H1 (cell line): ENCODE measurements at regions not wholly inside any gene's neighbourhood (a gene's known extent, or its start where the extent isn't known, plus 50 kb on each side); places are given as distances from the start of the nearest gene placed in this dataset.

ENCODE experiments used
- CTCF ChIA-PET: fragments of 300-600 bp; sonication (Branson Sonifier 250); formaldehyde crosslinking; loops from one replicate; lab custom pipeline; 2021; ENCODE audit not compliant: partially characterized antibody; lab: Charles Lee
- POLR2A ChIA-PET: fragments of 300-600 bp; sonication (Branson Sonifier 250); formaldehyde crosslinking; loops from one replicate; lab custom pipeline; 2021; ENCODE audit warnings: inconsistent platforms; ENCODE audit not compliant: partially characterized antibody; lab: Charles Lee
- DNase-seq, 2 experiments: peaks; one replicate each; pipeline versions ENCODE4 v3.0.0 to v3.0.0-alpha.2; 2010 to 2022; ENCODE audit warnings: low spot score in 2 of 2, low read depth in 1 of 2, mixed read lengths in 1 of 2
- FAIRE-seq: peaks from 2 replicates; lab custom pipeline; 2011; peaks lifted over from hg19 to GRCh38; lab: Jason Lieb, UNC
- H2AFZ ChIP-seq: 2 replicates; pipeline ENCODE4 v1.8.1; 2012; ENCODE audit warnings: low read length, inconsistent platforms
- H2AK5ac ChIP-seq: 2 replicates; pipeline ENCODE4 v1.6.1; 2013; ENCODE audit warnings: low read depth, low read length
- H2BK120ac ChIP-seq: replicated peaks from 2 replicates; pipeline ENCODE3; 2013; ENCODE audit warnings: low read depth, low read length, inconsistent platforms
- H2BK12ac ChIP-seq: 2 replicates; pipeline ENCODE4 v1.6.1; 2013; ENCODE audit warnings: low read depth, low read length
- H2BK15ac ChIP-seq: 2 replicates; pipeline ENCODE4 v1.6.1; 2013; ENCODE audit warnings: low read length
- H2BK20ac ChIP-seq: 2 replicates; pipeline ENCODE4 v1.6.1; 2013; ENCODE audit warnings: low read length
- H2BK5ac ChIP-seq: 2 replicates; pipeline ENCODE4 v1.6.1; 2013; ENCODE audit warnings: low read depth, low read length
- H3K14ac ChIP-seq: 2 replicates; pipeline ENCODE4 v1.6.1; 2013; ENCODE audit warnings: inconsistent platforms; ENCODE audit not compliant: insufficient read length
- H3K18ac ChIP-seq: 2 replicates; pipeline ENCODE4 v1.6.1; 2013; ENCODE audit warnings: low read length; ENCODE audit errors: extremely low read depth
- H3K23ac ChIP-seq: 2 replicates; pipeline ENCODE4 v1.6.1; 2013; ENCODE audit warnings: inconsistent platforms; ENCODE audit not compliant: insufficient read length
- H3K23me2 ChIP-seq: 2 replicates; pipeline ENCODE4 v1.6.1; 2013; ENCODE audit warnings: low read depth, low read length
- H3K27ac ChIP-seq: 2 replicates; pipeline ENCODE4 v1.6.1; 2011; ENCODE audit warnings: low read depth, low read length, inconsistent platforms
- H3K27me3 ChIP-seq, 4 experiments: replicated peaks in 1 of 4; 1 replicate in 1 of 4; 2 replicates in 3 of 4; pipeline versions ENCODE4 v1.6.1 to v1.8.1; 2011 to 2013; ENCODE audit warnings: low read length in 3 of 4, mild to moderate bottlenecking in 3 of 4, inconsistent platforms in 2 of 4, mixed read lengths in 2 of 4, moderate library complexity in 1 of 4; ENCODE audit not compliant: control insufficient read depth in 3 of 4, insufficient read depth in 3 of 4; ENCODE audit errors: extremely low read depth in 1 of 4
- H3K36me3 ChIP-seq, 4 experiments: 2 replicates each; pipeline versions ENCODE4 v1.6.1 to v1.8.1; 2011 to 2013; ENCODE audit warnings: mild to moderate bottlenecking in 4 of 4, low read length in 3 of 4, moderate library complexity in 2 of 4, control low read depth in 1 of 4, inconsistent platforms in 1 of 4; ENCODE audit not compliant: insufficient read depth in 4 of 4, control insufficient read depth in 2 of 4
- H3K4ac ChIP-seq: replicated peaks from 2 replicates; pipeline ENCODE3; 2013; ENCODE audit warnings: low read length, low read depth, mixed read lengths, inconsistent platforms; ENCODE audit not compliant: insufficient read length
- H3K4me1 ChIP-seq, 4 experiments: replicated peaks in 1 of 4; 1 replicate in 1 of 4; 2 replicates in 3 of 4; pipeline versions ENCODE4 v1.6.1 to v1.8.1; 2011 to 2013; ENCODE audit warnings: low read length in 3 of 4, inconsistent platforms in 2 of 4, mixed read lengths in 1 of 4; ENCODE audit not compliant: insufficient read depth in 4 of 4, control insufficient read depth in 3 of 4
- H3K4me2 ChIP-seq, 2 experiments: 2 replicates each; pipeline versions ENCODE4 v1.6.1 to v1.8.1; 2011 to 2013; ENCODE audit warnings: low read depth in 2 of 2, low read length in 2 of 2, control low read depth in 1 of 2, inconsistent platforms in 1 of 2, mild to moderate bottlenecking in 1 of 2; ENCODE audit not compliant: insufficient read depth in 1 of 2
- H3K4me3 ChIP-seq, 4 experiments: fragments of 200-600, 300-600 bp in 1 of 4; sonication (generic), shearing (Covaris generic), sonication (Bioruptor Twin) in 1 of 4; 2 replicates each; pipeline versions ENCODE4 v1.5.1 to v1.8.1; 2011 to 2016; ENCODE audit warnings: low read length in 4 of 4, low read depth in 3 of 4, control low read depth in 2 of 4, inconsistent platforms in 2 of 4, mild to moderate bottlenecking in 2 of 4, mixed read lengths in 1 of 4, moderate library complexity in 1 of 4; ENCODE audit not compliant: insufficient read depth in 2 of 4; ENCODE audit errors: extremely low read depth in 1 of 4
- H3K56ac ChIP-seq: replicated peaks from 2 replicates; pipeline ENCODE3; 2013; ENCODE audit warnings: low read depth, mild to moderate bottlenecking, mixed read lengths, low read length, inconsistent platforms; ENCODE audit not compliant: insufficient read length
- H3K79me1 ChIP-seq: 2 replicates; pipeline ENCODE4 v1.6.1; 2013; ENCODE audit warnings: low read depth, low read length, control low read depth
- H3K79me2 ChIP-seq, 2 experiments: 2 replicates each; pipeline versions ENCODE4 v1.6.1 to v1.8.1; 2012 to 2013; ENCODE audit warnings: low read length in 2 of 2, mild to moderate bottlenecking in 2 of 2, inconsistent platforms in 1 of 2; ENCODE audit not compliant: insufficient read depth in 2 of 2, control insufficient read depth in 1 of 2
- H3K9ac ChIP-seq, 4 experiments: replicated peaks in 1 of 4; 1 replicate in 1 of 4; 2 replicates in 3 of 4; pipeline versions ENCODE4 v1.6.1 to v1.8.1; 2011 to 2013; ENCODE audit warnings: low read depth in 3 of 4, low read length in 3 of 4, control low read depth in 2 of 4, mild to moderate bottlenecking in 2 of 4, moderate library complexity in 2 of 4, inconsistent platforms in 1 of 4; ENCODE audit errors: extremely low read depth in 1 of 4
- H3K9me3 ChIP-seq, 2 experiments: 2 replicates each; pipeline versions ENCODE4 v1.6.1 to v1.8.1; 2012 to 2013; ENCODE audit warnings: mild to moderate bottlenecking in 2 of 2, moderate library complexity in 2 of 2, control low read depth in 1 of 2, inconsistent platforms in 1 of 2, low read depth in 1 of 2, low read length in 1 of 2, mixed read lengths in 1 of 2; ENCODE audit not compliant: insufficient read depth in 2 of 2
- H4K20me1 ChIP-seq, 2 experiments: replicated peaks in 1 of 2; 2 replicates each; pipeline versions ENCODE3 to v1.8.1; 2011 to 2013; ENCODE audit warnings: inconsistent platforms in 2 of 2, low read length in 2 of 2, mild to moderate bottlenecking in 1 of 2; ENCODE audit not compliant: insufficient read depth in 2 of 2, control insufficient read depth in 1 of 2
- H4K5ac ChIP-seq: 2 replicates; pipeline ENCODE4 v1.6.1; 2013; ENCODE audit warnings: low read length, low read depth, mixed read lengths, inconsistent platforms; ENCODE audit not compliant: insufficient read length
- H4K8ac ChIP-seq: 2 replicates; pipeline ENCODE4 v1.8.0; 2013; ENCODE audit warnings: mild to moderate bottlenecking, moderate library complexity, low read length, inconsistent platforms; ENCODE audit not compliant: insufficient read depth; ENCODE audit errors: extremely low read depth
- H4K91ac ChIP-seq: replicated peaks from 2 replicates; pipeline ENCODE3; 2013; ENCODE audit warnings: low read length, mixed read lengths, inconsistent platforms; ENCODE audit not compliant: insufficient read length
- GTF2F1 ChIP-seq: IDR thresholded peaks from 2 replicates; pipeline ENCODE4 v1.6.1; 2012; ENCODE audit warnings: low read depth, low read length, improper control_type of control experiment, borderline replicate concordance
- KDM5A ChIP-seq: fragments of 200-600 bp; IDR thresholded peaks from 2 replicates; pipeline ENCODE4 v1.7.1; 2012; ENCODE audit warnings: mild to moderate bottlenecking, low read length, inconsistent platforms, mixed read lengths
- SP2 ChIP-seq: IDR thresholded peaks from 2 replicates; pipeline ENCODE4 v1.6.1; 2012; ENCODE audit warnings: mild to moderate bottlenecking, low read length, inconsistent platforms

- DNase-seq: no peak
- no peak overlapping the region for H3K4ac ChIP-seq
Measured at GRCh38 chr12:59230334-59230733, 310.0 kb upstream of the LRIG3 start.

More at GRCh38 chr12:59230334-59230733, 310.0 kb upstream of the LRIG3 start:
- Histone ChIP-seq H3K27me3 (no peaks in the 10 kb centered on the region), H2BK5ac (no peak overlapping the region), H4K5ac (no peak overlapping the region), H3K9me3 (peaks cover 0 to 7% of the 10 kb centered on the region in 2 experiments; a peak in 1 of 4 replicates), H3K4me2 (no peak overlapping the region), H2BK120ac (no peak overlapping the region), H4K8ac (no peak overlapping the region), H2BK15ac (no peak overlapping the region), H3K9ac (no peak overlapping the region), H3K4me3 (no peak overlapping the region), H3K4me1 (peaks cover 0 to 6% (median 0%) of the 10 kb centered on the region in 4 experiments; a peak in 1 of 7 replicates), H3K79me2 (no peaks in the 10 kb centered on the region), H3K14ac (no peak overlapping the region), H4K20me1 (no peaks in the 10 kb centered on the region), H3K18ac (no peak overlapping the region), H2AFZ (no peak overlapping the region), H3K23me2 (no peaks in the 10 kb centered on the region), H2BK12ac (no peak overlapping the region), H3K56ac (no peak overlapping the region), H2AK5ac (no peak overlapping the region), H2BK20ac (no peak overlapping the region), H3K79me1 (no peaks in the 10 kb centered on the region), H4K91ac (no peak overlapping the region), H3K23ac (no peak overlapping the region), H3K36me3 (no peaks in the 10 kb centered on the region), H3K27ac (no peak overlapping the region)
- no peak for TF ChIP-seq SP2
- TF ChIP-seq GTF2F1: no peak
- TF ChIP-seq KDM5A: no peak
- ChIA-PET POLR2A (no interaction called here), CTCF (no interaction called here)
- no peak for FAIRE-seq
